HUDEP-2 (cell line): ENCODE measurements at regions not wholly inside any gene's neighbourhood (a gene's known extent, or its start where the extent isn't known, plus 50 kb on each side); places are given as distances from the start of the nearest gene placed in this dataset.

Source experiments
- DNase-seq, 76 experiments: peaks; one replicate each; lab custom pipeline; 2025; ENCODE audit not compliant: unreplicated experiment in 76 of 76; lab: John Stamatoyannopoulos, UW

DNA sequence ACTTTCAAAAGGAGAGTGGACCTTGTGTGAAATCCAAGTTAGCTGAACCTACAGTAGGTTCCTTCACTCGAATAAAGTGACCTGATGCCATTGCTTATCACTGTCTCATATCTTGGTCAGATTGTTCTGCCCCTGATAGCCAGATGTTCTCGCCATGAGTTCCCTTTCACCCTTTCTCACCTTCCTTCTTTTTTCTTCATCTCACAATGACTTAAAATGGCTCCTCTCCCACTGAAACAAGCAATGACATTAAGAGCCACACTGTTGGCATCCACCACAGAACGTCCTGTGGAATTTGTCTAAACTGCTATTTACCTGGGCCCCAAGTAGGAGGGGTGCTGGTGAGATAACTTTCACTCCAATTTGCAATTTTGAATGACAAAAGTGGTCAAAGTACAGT lies 227.6 kb upstream of the PPP1R2C start:
- DNase-seq = no peak

DNA sequence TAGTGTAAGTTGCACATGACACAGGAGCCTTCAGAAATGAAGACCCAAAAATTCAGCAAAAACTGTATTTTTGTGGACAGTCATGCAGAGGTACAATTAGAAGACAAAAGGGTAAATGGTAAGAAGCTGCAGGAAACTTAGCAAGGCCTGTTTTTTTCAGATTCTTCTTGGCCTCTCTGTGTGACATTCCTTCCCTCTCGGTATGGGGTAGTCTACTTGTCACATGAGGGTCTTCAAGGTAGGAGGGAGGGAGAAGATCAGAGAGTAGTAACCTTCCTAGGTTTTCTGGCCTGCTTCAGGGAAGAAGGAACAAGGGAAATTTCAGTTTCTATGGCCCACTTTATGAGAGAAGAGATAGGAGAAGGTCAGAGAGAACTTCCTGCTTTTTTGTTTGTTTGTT lies 230.4 kb upstream of the PPP1R2C start:
- no peak for DNase-seq

DNA sequence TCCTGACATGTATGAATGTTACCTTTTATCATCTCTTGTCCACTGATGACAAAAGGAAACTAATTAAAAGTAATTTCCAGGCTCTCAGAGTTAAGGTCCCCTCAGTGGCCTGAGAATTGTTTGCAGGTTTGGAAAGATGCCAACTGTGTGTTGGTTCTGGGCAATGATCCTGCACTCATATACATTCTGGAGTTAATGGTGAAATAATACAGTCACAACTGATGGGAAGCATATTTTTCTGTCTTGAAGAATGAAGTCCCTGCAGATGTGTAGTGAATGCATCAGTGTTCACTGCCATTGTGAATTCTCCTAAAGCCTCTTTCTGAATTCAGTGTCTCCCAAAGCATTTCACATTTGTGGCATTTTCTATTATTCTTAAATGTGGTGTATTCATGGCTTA lies 238.1 kb upstream of the PPP1R2C start:
- no peak for DNase-seq

DNA sequence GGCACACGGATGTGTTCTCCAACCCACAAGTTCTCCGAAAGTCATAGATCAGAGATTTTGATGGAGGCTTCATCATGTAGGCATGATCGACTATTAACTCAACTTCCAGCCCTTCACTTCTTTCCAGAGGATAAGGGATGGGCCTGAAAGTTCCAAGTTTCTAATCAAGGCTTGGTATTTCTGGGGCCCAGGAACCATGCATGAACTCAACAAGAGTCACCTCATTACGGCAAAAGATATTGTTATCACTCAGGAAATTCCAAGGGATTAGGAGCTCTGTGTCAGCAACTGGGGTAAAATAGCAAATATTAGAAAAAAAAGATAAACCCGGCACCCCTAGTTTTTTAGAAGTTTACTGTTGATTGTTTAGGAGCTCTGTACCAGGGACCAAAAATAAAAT lies 240.1 kb upstream of the PPP1R2C start:
- DNase-seq = no peak

DNA sequence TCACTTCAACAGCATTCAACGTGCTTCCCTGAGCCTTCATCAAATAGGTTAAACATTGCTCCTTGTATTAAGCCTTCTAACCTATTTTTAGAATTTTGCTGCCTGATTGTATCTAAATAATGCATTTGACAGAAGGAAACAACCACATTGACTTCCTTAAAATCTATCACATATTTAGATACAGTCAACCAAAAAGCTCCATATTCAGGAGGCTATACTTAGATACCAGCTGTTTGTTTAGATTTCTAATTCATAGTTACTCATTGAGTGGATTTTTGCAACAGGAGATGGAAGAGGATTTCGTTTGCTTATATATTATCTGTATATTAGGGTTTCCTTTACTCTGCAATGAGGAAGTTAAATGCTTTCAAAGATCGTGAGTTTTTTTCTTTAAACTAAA lies 241.1 kb upstream of the PPP1R2C start:
- DNase-seq = no peak

DNA sequence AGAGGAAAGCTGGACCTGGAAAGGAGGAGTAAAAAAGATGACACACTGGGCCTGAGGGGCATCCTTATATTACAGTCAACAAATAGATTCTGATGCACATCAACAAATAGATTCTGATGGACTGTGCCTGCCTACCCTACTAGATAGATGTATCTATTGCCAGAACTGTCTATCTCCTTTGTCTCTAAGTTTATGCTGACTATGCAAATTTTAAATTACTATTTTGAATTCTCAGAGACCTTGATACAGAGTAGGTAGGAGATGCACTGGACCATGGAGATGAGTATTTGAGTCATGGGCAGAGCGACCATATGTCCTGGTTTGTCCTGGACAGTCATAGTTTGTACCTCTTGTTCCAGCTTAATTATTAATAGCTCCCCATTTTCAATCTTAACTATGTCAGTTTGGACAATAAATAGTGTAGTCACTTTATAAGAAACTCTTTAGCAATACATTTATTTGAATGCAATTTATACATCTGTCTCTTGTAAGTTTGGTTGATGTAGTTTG lies 247.9 kb upstream of the PPP1R2C start:
- no peak for DNase-seq

DNA sequence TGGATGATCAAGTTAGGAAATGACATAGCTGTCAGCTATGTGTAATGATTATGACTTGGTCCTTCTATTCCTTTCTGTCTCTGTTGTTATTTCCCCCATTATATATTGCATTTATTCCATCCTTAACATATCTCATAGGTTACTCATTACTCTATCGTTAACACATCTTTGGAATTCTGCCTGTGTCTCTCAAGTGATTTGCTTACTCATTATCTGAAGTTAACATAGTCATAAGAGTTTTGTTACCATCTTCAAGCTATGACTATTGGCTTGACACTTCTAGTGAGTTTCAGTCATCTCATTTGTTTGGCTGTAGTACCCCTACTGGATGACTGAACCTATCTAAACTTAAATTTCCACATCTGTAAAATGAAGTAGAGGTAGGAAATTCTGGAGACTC lies 286.1 kb upstream of the PPP1R2C start:
- no peak for DNase-seq

DNA sequence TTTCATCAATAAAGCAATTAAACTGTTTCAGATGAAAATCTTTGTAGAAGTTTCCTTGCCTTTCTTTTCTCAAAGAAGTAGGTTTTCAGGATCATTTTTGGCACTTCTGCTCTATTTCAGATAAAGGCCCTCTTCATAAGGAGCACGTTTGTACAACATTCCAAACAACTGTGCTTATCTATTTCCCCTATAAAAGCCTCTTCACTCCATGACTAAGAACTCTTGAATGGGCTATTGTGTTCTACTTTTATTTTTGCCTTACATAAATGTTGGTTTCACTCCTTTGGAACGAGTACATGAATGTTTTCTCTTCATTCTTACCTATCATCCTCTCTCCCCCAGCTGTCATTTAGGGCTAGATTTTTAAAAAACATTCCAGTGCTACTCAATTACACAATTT lies 288.0 kb upstream of the PPP1R2C start:
- DNase-seq = no peak

DNA sequence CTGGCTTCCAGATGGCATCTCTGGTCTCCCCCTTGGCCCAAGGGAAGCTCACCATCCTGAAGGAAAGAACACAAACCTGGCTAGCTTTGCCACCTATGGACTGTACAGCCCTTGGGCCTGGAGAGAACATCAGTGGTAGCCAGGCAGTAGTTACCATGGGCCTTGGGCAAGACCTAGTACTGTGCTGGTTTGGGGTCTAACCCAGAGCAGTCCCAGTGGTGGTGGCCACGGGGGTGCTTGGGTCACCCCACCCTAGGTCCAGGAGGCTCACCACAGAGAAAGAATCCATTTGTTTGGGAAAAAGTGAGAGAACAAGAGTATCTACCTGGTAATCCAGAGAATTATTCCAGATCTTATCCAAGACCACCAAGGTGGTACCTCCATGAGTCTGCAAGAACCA lies 290.7 kb upstream of the PPP1R2C start:
- DNase-seq = no peak

DNA sequence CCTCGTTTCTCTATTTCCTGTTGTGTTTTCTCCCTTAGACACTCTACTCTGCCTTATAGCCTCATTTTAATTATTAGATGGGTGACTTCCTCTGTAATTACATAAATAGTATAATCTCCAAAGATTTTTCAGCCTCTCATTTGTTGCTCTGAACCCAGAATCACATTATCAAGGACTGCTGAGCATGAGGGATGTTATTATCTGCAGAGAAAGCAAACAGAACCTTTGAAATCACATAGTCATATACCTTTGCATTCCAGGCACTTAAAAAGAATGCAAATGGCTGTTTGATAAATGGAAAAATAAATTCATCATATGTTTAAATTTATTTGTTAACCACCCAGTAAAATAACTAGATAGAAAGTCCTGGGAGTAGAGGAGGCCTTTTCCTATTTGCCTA lies 305.1 kb upstream of the PPP1R2C start:
- DNase-seq = no peak

DNA sequence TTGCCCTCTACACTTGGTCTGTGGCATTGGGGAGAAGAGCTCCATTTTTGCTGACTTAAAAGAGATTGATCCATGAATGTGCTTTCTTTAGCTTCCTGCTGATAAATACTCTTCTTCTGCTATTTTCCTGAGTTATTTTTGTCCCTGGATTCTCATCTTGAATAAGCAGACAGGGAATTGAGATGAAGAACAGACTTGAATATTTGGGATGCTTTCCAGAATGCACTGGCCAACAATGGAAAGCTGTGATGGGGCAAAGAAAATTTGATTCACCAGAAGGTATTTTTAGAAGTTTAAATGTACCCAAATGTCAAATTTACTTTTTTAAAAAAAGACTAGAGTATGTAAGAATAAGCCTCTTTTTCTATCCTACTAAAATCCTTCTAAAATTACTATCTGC lies 309.9 kb upstream of the PPP1R2C start:
- DNase-seq = no peak

DNA sequence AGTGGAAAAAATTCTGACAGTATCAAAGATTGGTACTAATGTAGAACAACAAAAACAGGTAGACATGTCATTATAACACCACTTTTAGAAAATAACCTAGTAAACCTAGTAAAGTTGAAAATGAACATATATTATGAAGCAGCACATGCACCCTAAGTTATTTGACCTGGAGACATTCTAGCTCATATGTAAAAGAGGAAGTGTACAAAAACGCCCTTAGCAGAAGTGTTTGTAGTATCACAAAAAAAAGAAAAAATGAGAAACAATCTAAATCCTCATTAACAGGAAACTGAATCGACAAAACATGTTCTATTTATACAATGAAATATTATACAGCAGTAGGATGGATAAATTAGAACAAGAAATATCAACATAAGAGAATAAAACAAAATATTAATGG lies 318.9 kb upstream of the PPP1R2C start:
- DNase-seq = no peak

DNA sequence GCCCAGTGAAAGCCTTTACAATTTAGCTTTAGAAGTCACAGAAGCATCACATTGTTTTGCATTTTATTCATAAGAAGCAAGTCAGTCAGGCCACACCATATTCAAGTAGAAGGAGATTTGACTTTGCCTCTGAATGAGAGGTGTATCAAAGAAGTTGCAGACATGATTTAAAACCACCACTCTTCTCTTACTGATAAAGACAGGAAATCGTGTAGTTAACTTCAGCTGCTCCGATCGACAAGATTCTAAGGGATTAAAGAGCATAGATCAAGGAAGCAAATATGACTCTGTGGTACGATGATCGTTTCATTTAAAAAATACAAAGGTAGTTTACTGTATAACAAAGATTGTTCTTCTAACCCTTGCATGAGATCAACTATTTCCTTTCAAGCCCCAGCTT lies 328.0 kb upstream of the PPP1R2C start:
- no peak for DNase-seq

DNA sequence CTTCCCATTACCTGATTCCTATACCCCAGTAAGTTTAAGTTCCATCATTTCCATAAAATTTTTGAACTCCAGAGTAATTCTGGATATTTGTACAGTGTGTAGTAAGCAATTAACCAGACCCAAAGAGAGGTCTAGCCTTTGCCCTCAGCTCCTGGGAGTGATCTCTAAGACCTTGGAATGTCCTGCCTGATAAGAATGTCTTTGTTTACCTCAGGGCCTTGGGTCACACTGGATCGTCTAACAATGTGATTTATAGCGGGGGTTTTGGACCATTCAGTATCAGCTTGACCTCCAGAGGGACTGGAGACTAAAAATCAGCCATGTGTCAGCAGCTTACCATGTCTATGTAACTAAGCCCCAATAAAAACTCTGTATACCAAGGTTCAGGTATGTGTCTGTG lies 330.9 kb upstream of the PPP1R2C start:
- no peak for DNase-seq

DNA sequence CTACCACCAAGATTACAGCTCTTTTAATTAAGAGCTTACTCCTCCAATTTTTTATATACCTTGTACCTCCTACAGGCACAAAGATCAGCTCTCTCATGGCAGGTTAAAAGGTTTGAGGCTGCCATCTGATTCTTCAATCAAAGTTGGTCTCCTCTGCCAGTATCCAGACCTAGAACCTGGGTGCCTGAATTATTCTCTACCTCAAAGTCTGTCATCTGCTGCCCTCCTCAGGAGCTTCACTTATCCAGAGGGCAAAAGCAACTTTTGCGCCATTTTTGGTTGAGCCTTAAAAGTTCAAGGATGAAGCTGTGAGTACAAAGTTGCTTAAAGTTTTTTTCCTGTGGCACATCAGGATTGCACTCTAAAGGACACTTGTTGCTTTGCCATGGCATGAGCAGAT lies 343.7 kb upstream of the PPP1R2C start:
- peak in 2 of 76 experiments; percentile 0 for DNase-seq

DNA sequence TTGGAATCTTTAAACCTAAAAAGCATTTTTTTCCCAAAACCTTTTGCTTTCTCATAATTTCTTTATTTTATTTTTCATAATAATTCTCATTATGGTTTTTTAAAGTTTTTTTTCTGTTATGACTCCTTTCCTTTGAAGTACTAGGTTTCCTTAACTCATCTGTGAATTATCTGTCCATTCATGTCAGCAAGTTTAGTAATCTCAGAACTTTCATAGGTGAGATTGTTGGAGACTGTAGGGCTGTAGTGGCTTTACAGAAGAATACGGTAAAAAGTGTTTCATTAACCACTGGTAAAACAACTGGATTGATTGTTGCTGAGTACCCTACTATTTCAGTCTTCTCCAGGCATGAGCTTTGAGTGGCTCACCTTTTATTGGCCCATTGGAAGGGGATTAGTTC lies 361.7 kb upstream of the PPP1R2C start:
- DNase-seq = no peak

DNA sequence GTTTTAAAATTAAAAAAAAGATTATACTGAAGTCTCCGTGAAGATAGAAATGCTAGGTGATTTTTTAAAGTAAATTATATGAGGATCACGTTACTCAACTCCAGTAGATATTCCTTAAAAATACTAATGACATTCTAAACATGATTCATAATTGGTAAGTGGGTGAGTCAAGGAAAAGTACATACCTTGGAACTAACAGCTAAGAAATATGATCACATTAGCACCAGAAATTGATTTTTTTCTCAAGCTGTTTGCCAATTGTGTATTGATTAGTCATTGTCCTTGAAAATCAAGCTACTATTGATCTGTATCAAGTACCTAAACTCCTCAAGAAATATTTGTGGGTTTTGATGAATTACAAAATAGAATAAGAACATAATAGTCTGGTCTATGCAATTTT lies 362.6 kb upstream of the PPP1R2C start:
- DNase-seq = no peak

DNA sequence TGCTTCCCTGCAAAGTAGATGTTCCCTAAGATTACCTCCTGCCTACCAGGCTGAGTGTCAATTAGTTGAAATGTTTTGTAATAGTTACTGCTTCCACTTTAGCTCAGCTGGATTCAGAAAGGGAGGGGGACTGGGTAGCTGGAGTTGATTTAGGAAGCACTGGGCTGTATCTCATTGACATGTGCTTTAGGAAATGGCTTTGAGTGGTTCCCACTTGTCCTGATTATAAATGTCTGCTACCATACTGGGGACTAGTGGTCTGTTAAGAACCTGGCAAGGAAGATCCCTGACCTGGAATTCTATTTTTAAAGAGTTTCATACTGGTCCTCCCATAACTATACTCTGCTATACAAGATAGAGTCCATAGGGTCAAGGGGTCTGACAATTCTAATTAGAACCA lies 363.9 kb upstream of the PPP1R2C start:
- no peak for DNase-seq

DNA sequence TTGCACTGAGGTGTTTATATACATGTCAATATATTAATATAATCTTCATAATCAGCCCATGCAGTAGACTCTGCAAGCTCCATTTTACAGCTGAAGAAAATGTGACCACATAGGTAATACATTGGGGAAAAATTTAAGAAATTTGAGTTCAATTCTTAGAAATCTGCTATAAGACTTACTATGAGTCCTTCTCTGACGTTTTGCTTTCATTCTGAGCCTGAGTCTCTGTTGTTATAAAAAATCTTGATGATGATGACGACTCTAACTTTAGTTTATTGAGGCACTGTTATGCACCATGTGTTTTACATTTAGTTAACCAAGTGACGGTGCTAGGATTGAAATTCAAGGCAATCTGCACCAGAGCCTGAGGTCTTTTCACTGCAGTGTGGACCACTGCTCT lies 370.3 kb upstream of the PPP1R2C start:
- DNase-seq = no peak

DNA sequence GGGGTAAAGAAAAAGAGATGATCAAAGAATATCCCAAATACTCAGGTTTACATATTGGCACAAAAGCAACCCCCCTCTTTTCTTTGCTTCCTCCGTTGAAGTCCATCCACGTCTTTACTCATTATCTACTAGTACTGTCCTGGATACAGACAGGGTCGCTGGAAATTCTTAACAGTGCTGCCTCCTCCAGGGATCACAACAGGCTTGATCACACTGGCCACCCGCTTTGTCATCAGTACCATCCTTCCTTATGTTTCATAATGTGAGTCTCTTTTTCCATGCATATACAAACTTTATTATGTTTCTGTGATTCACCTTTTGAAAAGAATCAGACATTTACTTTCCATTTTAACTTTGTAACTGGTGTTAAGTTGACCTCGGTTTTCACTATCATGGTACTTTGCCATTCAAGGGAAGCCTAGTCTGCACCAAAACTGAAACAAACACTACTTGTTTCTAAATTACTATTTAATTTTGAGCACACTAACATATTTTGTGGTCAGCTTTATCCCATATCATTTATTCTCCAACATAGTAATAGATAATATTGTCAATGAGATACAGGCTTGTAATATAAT lies 387.5 kb upstream of the PPP1R2C start:
- DNase-seq = no peak

DNA sequence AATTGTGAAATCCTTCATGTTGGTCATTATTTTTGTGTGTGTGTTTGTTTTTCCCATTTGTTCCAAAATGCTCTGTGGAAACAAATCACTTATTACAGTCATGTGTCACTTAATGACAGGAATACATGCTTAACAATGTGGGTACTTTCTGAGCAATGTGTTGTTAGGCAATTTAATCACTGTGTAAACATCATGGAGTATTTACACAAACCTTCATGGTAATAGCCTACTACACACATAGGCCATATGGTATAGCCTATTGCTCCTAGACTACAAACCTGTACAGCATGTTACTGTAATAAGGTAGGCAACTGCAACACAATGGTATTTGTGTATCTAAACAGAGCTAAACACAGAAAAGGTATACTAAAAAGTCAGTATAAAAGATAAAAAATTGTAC lies 388.9 kb upstream of the PPP1R2C start:
- DNase-seq = no peak

DNA sequence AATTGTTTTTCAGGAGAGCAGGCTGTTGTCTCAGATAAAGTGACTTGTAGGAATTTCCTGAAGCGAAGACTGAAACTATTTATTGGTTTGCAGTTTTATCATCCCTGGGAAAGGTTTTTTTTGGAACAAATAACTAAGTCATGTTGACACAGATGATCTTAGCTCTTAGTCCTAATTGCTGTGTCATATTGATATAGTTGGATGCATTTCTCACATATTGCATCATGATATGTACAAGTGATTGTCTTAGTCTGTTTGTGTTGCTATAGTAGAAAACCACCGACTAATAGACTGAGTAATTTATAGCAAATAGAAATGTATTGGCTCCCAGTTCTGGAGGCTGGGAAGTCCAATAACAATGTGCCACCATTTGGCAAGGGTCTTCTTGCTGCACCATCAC lies 397.5 kb upstream of the PPP1R2C start:
- DNase-seq = no peak

DNA sequence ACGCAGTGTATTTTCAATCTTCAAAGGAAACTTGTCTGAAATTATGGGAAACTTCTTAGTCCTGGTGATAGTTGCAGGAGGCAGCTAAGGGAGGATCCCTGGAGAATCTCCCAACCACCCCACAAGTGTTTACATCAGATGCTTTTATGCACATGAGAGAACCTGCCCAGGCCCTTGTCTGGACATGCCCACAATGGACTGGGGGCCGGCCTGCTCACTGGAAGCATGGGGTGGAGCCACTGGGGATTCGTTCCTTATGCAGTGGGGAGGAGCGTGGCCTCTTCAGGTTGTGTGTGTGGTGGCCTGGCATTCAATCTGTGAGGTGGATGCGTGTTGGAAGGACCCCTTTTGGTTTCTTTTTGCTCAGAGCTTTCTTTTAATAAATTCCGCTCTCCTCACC lies 398.7 kb upstream of the PPP1R2C start:
- DNase-seq = peak in 1 of 76 experiments; percentile 0
